Activated naive CD4-positive, alpha-beta T cell (primary cell): ENCODE measurements at regions not wholly inside any gene's neighbourhood (a gene's known extent, or its start where the extent isn't known, plus 50 kb on each side); places are given as distances from the start of the nearest gene placed in this dataset.

Source experiments
- DNase-seq, 4 experiments: peaks; one replicate each; lab custom pipeline; 2025; lab: John Stamatoyannopoulos, UW

GRCh38 chr3:72341920-72342319, 506.3 kb downstream of the SHQ1 start:
- no peak for DNase-seq

GRCh38 chr3:72341380-72341770, 506.9 kb downstream of the SHQ1 start:
- DNase-seq = no peak

- DNase-seq = no peak
Measured at GRCh38 chr3:72340476-72341379, 507.5 kb downstream of the SHQ1 start.

GRCh38 chr3:72340056-72340455, 508.2 kb downstream of the SHQ1 start:
- DNase-seq = no peak

GRCh38 chr3:72339670-72340030, 508.6 kb downstream of the SHQ1 start:
- DNase-seq = no peak

- peak in 2 of 4 experiments; percentile 16 for DNase-seq
Measured at GRCh38 chr3:72338942-72339669, 509.1 kb downstream of the SHQ1 start.

- DNase-seq = no peak
Measured at GRCh38 chr3:72338082-72338941, 509.9 kb downstream of the SHQ1 start.

GRCh38 chr3:72337480-72337855, 510.8 kb downstream of the SHQ1 start:
- DNase-seq = no peak

GRCh38 chr3:72336821-72337479, 511.3 kb downstream of the SHQ1 start:
- DNase-seq = no peak

GRCh38 chr3:72336114-72336651, 512.1 kb downstream of the SHQ1 start:
- DNase-seq = no peak

- DNase-seq = no peak
Measured at GRCh38 chr3:72335458-72336095, 512.7 kb downstream of the SHQ1 start.

- no peak for DNase-seq
Measured at GRCh38 chr3:72334681-72335457, 513.4 kb downstream of the SHQ1 start.

GRCh38 chr3:72332689-72333088, 515.6 kb downstream of the SHQ1 start:
- DNase-seq = no peak

- no peak for DNase-seq
Measured at GRCh38 chr3:72332036-72332435, 516.2 kb downstream of the SHQ1 start.

GRCh38 chr3:72331076-72331475, 517.2 kb downstream of the SHQ1 start:
- DNase-seq = no peak

- DNase-seq = no peak
Measured at GRCh38 chr3:72329354-72329753, 518.9 kb downstream of the SHQ1 start.

GRCh38 chr3:72328755-72329277, 519.4 kb downstream of the SHQ1 start:
- DNase-seq = no peak

- no peak for DNase-seq
Measured at GRCh38 chr3:72327008-72327407, 521.2 kb downstream of the SHQ1 start.

GRCh38 chr3:72324253-72324811, 523.9 kb downstream of the SHQ1 start:
- DNase-seq = no peak

GRCh38 chr3:72323773-72324172, 524.5 kb downstream of the SHQ1 start:
- no peak for DNase-seq
